ENCODE measurements at regions not wholly inside any gene's neighbourhood (a gene's known extent, or its start where the extent isn't known, plus 50 kb on each side); places are given as distances from the start of the nearest gene placed in this dataset.

DNA sequence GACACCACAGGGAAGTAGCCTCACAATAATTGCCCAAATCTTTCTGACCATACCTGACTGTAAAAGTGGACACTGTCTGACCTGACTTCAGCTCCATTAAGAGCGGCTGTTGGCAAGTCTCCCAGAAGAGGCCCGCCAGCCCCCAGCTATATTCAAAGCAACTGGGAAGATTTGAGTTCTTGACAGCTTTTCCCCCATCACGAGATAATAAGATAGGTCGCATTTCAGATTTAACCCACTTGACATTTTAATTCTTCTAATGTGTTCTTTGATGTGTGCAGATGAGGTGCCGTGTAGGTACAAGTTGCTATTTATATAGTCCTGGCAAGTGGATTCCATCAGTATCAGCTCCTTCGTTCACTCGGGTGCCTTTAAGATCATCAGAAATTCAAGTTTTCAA, 345.7 kb downstream of the DRD1 start:
- TF ChIP-seq CTCF (IDR thresholded peaks at IDR 0.05) (no peak), RAD21 (conservative IDR thresholded peaks at IDR 0.05 in 1 of 2, IDR thresholded peaks at IDR 0.05 in 1 of 2) (no peak), KDM1A (IDR thresholded peaks at IDR 0.05; ENCODE audit: low read depth) (no peak), MAZ (IDR thresholded peaks at IDR 0.05; ENCODE audit: borderline replicate concordance, low read depth, low read length) (no peak), PBX3 (IDR thresholded peaks at IDR 0.05) (no peak), EP300 (IDR thresholded peaks at IDR 0.05) (no peak), EHF (CRISPR knock-in tag; IDR thresholded peaks at IDR 0.05) (no peak), ESRRA (IDR thresholded peaks at IDR 0.05; ENCODE audit: borderline replicate concordance, low read length) (no peak), JUNB (IDR thresholded peaks at IDR 0.05) (no peak), CBX2 (IDR thresholded peaks at IDR 0.05; ENCODE audit: borderline replicate concordance, low read depth) (no peak), KDM5A (IDR thresholded peaks at IDR 0.05) (no peak), NFE2L2 (conservative IDR thresholded peaks at IDR 0.05; ENCODE audit: low read length) (no peak), POLR2A (IDR thresholded peaks at IDR 0.05; ENCODE audit: low read length) (no peak)
- TF ChIP-seq, protein P1, sequence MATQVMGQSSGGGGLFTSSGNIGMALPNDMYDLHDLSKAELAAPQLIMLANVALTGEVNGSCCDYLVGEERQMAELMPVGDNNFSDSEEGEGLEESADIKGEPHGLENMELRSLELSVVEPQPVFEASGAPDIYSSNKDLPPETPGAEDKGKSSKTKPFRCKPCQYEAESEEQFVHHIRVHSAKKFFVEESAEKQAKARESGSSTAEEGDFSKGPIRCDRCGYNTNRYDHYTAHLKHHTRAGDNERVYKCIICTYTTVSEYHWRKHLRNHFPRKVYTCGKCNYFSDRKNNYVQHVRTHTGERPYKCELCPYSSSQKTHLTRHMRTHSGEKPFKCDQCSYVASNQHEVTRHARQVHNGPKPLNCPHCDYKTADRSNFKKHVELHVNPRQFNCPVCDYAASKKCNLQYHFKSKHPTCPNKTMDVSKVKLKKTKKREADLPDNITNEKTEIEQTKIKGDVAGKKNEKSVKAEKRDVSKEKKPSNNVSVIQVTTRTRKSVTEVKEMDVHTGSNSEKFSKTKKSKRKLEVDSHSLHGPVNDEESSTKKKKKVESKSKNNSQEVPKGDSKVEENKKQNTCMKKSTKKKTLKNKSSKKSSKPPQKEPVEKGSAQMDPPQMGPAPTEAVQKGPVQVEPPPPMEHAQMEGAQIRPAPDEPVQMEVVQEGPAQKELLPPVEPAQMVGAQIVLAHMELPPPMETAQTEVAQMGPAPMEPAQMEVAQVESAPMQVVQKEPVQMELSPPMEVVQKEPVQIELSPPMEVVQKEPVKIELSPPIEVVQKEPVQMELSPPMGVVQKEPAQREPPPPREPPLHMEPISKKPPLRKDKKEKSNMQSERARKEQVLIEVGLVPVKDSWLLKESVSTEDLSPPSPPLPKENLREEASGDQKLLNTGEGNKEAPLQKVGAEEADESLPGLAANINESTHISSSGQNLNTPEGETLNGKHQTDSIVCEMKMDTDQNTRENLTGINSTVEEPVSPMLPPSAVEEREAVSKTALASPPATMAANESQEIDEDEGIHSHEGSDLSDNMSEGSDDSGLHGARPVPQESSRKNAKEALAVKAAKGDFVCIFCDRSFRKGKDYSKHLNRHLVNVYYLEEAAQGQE (IDR thresholded peaks at IDR 0.05): no peak

All from A549 (cell line).